PC-9 (cell line): ENCODE measurements at regions not wholly inside any gene's neighbourhood (a gene's known extent, or its start where the extent isn't known, plus 50 kb on each side); places are given as distances from the start of the nearest gene placed in this dataset.

ENCODE experiments used
- CTCF ChIP-seq: fragments of 200-600 bp; sonication (generic); conservative IDR thresholded peaks from 2 replicates; pipeline ENCODE4 v1.6.1; 2017; ENCODE audit warnings: mixed run types, antibody characterized with exemption, mild to moderate bottlenecking, moderate library complexity
- EZH2 ChIP-seq: fragments of 200-600 bp; sonication (generic); IDR thresholded peaks from 2 replicates; pipeline ENCODE4 v1.8.0; 2017; ENCODE audit warnings: antibody characterized with exemption, low read depth

GRCh38 chr20:30281584-30282197 lies 975.8 kb upstream of the DEFB115 start:
- TF ChIP-seq CTCF: no peak
- TF ChIP-seq EZH2: no peak
